SK-N-SH (cell line): ENCODE measurements at regions not wholly inside any gene's neighbourhood (a gene's known extent, or its start where the extent isn't known, plus 50 kb on each side); places are given as distances from the start of the nearest gene placed in this dataset.

Experiments
- CHD2 ChIP-seq: fragments of 150-350 bp; IDR thresholded peaks from 2 replicates; pipeline ENCODE4 v1.6.1; 2018; ENCODE audit warnings: low read length; ENCODE audit not compliant: partially characterized antibody
- CTCF ChIP-seq: fragments of 200-600 bp; sonication (generic); IDR thresholded peaks from 2 replicates; pipeline ENCODE4 v1.6.1; 2017; ENCODE audit warnings: antibody characterized with exemption, mild to moderate bottlenecking, moderate library complexity
- EP300 ChIP-seq, 2 experiments: IDR thresholded peaks; 2 replicates each; pipeline versions ENCODE4 v1.4.0 to v1.6.1; 2012; ENCODE audit warnings: borderline replicate concordance in 1 of 2, low read depth in 1 of 2, low read length in 1 of 2
- EZH2phosphoT487 ChIP-seq: fragments of 200-600 bp; sonication (generic); IDR thresholded peaks from 2 replicates; pipeline ENCODE4 v1.6.1; 2017; ENCODE audit warnings: low read depth, mixed run types, mild to moderate bottlenecking, antibody characterized with exemption, moderate library complexity, borderline replicate concordance
- GATA2 ChIP-seq: sonication (generic); formaldehyde crosslinking; IDR thresholded peaks from 2 replicates; pipeline ENCODE4 v1.5.0; 2020; ENCODE audit warnings: mild to moderate bottlenecking, missing genetic modification reagents
- MXI1 ChIP-seq: IDR thresholded peaks from 2 replicates; pipeline ENCODE4 v1.6.1; 2012; ENCODE audit warnings: mild to moderate bottlenecking, low read depth, low read length, improper control_type of control experiment
- NFIC ChIP-seq: IDR thresholded peaks from 2 replicates; pipeline ENCODE4 v1.4.0; 2012; ENCODE audit warnings: borderline replicate concordance
- POLR2AphosphoS5 ChIP-seq: IDR thresholded peaks from 2 replicates; pipeline ENCODE4 v1.6.1; 2012; ENCODE audit warnings: low read depth, low read length
- RAD21 ChIP-seq: IDR thresholded peaks from 2 replicates; pipeline ENCODE4 v1.6.1; 2012; ENCODE audit warnings: mild to moderate bottlenecking, low read length
- RFX5 ChIP-seq: IDR thresholded peaks from 2 replicates; pipeline ENCODE4 v1.6.1; 2012; ENCODE audit warnings: mild to moderate bottlenecking, improper control_type of control experiment, low read length
- TAF1 ChIP-seq: IDR thresholded peaks from 2 replicates; pipeline ENCODE4 v1.6.1; 2012; ENCODE audit warnings: low read depth, mild to moderate bottlenecking, low read length, moderate library complexity, borderline replicate concordance
- TF ChIP-seq, protein P1 (sequence below): IDR thresholded peaks from 2 replicates; pipeline ENCODE4 v1.4.0; 2012; ENCODE audit warnings: low read depth
- TF ChIP-seq, protein P2 (sequence below): IDR thresholded peaks from 2 replicates; pipeline ENCODE4 v1.4.0; 2012; ENCODE audit warnings: low read depth, borderline replicate concordance
- TF ChIP-seq, protein P3 (sequence below): IDR thresholded peaks from 2 replicates; pipeline ENCODE4; 2012

GRCh38 chr13:34756136-34756535 lies 185.9 kb upstream of the NBEA start:
- TF ChIP-seq GATA2 (no peak), CTCF (no peak), RAD21 (no peak), TAF1 (no peak), MXI1 (no peak), POLR2AphosphoS5 (no peak), RFX5 (no peak), EP300 (IDR thresholded peaks at IDR 0.05; ENCODE audit: borderline replicate concordance in 1 of 2, low read depth in 1 of 2, low read length in 1 of 2) (no peak), NFIC (no peak), EZH2phosphoT487 (no peak), CHD2 (no peak)
- TF ChIP-seq, protein P1, sequence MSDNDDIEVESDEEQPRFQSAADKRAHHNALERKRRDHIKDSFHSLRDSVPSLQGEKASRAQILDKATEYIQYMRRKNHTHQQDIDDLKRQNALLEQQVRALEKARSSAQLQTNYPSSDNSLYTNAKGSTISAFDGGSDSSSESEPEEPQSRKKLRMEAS: no peak
- TF ChIP-seq, protein P2, sequence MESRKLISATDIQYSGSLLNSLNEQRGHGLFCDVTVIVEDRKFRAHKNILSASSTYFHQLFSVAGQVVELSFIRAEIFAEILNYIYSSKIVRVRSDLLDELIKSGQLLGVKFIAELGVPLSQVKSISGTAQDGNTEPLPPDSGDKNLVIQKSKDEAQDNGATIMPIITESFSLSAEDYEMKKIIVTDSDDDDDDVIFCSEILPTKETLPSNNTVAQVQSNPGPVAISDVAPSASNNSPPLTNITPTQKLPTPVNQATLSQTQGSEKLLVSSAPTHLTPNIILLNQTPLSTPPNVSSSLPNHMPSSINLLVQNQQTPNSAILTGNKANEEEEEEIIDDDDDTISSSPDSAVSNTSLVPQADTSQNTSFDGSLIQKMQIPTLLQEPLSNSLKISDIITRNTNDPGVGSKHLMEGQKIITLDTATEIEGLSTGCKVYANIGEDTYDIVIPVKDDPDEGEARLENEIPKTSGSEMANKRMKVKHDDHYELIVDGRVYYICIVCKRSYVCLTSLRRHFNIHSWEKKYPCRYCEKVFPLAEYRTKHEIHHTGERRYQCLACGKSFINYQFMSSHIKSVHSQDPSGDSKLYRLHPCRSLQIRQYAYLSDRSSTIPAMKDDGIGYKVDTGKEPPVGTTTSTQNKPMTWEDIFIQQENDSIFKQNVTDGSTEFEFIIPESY: no peak
- TF ChIP-seq, protein P3, sequence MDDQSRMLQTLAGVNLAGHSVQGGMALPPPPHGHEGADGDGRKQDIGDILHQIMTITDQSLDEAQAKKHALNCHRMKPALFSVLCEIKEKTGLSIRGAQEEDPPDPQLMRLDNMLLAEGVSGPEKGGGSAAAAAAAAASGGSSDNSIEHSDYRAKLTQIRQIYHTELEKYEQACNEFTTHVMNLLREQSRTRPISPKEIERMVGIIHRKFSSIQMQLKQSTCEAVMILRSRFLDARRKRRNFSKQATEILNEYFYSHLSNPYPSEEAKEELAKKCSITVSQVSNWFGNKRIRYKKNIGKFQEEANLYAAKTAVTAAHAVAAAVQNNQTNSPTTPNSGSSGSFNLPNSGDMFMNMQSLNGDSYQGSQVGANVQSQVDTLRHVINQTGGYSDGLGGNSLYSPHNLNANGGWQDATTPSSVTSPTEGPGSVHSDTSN: no peak
